ENCODE measurements at regions not wholly inside any gene's neighbourhood (a gene's known extent, or its start where the extent isn't known, plus 50 kb on each side); places are given as distances from the start of the nearest gene placed in this dataset.

DNA sequence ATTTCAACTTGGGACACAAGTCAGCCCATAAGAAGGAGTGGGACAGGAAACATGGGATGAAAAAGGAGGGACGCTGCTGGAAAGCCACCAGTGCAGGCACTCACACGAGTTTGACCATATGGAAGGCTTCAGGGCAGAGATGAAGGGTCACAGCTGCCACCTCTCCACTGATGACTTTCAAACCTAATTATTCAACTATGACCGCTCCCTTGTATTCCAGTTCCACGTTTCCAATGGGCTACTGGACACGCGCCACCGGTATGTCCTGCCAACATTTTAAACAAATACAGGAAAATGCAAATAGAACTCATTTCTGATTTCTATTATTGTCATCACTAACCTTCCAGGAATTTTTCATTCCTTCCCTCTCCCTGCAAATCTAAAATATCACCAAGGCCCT, 134.7 kb downstream of the SLC1A3 start:
- TF ChIP-seq, protein P1, sequence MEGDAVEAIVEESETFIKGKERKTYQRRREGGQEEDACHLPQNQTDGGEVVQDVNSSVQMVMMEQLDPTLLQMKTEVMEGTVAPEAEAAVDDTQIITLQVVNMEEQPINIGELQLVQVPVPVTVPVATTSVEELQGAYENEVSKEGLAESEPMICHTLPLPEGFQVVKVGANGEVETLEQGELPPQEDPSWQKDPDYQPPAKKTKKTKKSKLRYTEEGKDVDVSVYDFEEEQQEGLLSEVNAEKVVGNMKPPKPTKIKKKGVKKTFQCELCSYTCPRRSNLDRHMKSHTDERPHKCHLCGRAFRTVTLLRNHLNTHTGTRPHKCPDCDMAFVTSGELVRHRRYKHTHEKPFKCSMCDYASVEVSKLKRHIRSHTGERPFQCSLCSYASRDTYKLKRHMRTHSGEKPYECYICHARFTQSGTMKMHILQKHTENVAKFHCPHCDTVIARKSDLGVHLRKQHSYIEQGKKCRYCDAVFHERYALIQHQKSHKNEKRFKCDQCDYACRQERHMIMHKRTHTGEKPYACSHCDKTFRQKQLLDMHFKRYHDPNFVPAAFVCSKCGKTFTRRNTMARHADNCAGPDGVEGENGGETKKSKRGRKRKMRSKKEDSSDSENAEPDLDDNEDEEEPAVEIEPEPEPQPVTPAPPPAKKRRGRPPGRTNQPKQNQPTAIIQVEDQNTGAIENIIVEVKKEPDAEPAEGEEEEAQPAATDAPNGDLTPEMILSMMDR (IDR thresholded peaks at IDR 0.05): no peak
- TF ChIP-seq POLR2A (IDR thresholded peaks at IDR 0.05): no peak

Data from esophagus squamous epithelium (tissue), 4 donors.